ENCODE measurements at regions not wholly inside any gene's neighbourhood (a gene's known extent, or its start where the extent isn't known, plus 50 kb on each side); places are given as distances from the start of the nearest gene placed in this dataset.

DNA sequence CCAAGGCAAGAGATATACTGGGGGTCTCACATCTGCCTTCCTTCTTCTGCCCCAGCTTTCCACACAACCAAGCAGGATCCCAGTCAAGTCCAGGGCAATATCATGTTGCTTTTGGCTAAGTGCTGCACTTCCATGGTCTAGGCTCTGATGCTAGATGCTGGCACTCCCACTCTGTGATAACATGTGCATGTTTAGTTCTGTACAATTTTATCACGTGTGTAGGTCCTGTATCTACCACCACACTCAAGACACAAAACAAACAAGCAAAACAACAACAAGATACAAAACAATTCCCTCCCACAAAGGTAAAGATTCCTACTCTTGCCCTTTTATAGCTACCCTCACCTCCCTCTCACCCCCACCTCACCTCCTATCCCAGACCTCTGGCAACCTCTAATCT lies 105.6 kb upstream of the HABP2 start:
- DNase-seq: no peak

GRCh38 chr10:113449006-113449695 lies 103.7 kb upstream of the HABP2 start:
- DNase-seq: no peak

GRCh38 chr10:113450046-113450804 lies 102.6 kb upstream of the HABP2 start:
- no peak for DNase-seq

GRCh38 chr10:113450906-113451305 lies 101.9 kb upstream of the HABP2 start:
- DNase-seq: no peak

- no peak for DNase-seq
These were observed 100.6 kb upstream of the HABP2 start for GRCh38 chr10:113452146-113452845.

GRCh38 chr10:113453351-113453750 lies 99.5 kb upstream of the HABP2 start:
- DNase-seq: no peak

GRCh38 chr10:113454341-113455061 lies 98.4 kb upstream of the HABP2 start:
- DNase-seq: no peak

GRCh38 chr10:113455947-113456346 lies 96.9 kb upstream of the HABP2 start:
- DNase-seq: no peak

- DNase-seq: no peak
These were observed 96.1 kb upstream of the HABP2 start for GRCh38 chr10:113456741-113457140.

GRCh38 chr10:113457408-113457807 lies 95.4 kb upstream of the HABP2 start:
- DNase-seq: no peak

GRCh38 chr10:113458451-113458850 lies 94.4 kb upstream of the HABP2 start:
- DNase-seq: no peak

- no peak for DNase-seq
These were observed 93.9 kb upstream of the HABP2 start for GRCh38 chr10:113458944-113459343.

DNA sequence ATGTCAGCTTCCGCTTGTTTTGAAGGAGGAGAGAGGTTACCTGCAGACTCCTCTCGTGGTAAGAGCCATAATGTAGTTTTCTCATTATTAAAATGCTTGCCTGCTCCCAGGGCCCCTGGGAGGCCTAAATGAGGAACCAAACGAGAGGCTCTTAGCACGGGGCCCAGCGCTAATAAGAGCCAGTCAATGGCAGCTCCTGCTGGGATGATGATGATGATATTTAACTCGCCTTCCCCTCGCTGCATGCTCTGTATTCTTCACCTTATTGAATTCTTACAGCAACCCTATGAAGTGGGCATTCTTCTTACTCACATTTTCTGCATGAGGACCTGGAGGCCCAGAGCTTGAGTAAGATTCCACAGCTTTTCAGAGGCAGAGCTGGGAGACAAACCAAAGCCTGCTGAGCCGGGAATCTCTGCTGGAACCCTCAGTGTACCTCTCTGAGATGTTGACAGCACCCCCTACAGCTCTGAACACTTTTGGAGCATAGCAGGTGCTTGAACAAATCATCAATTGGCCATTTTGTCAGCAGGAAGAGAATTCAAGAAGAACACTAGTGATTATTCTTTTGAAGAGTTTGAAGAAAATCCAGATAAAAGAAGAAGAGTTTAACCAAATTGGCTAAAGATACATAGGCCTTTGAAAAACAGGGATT lies 93.1 kb upstream of the HABP2 start:
- no peak for DNase-seq

DNA sequence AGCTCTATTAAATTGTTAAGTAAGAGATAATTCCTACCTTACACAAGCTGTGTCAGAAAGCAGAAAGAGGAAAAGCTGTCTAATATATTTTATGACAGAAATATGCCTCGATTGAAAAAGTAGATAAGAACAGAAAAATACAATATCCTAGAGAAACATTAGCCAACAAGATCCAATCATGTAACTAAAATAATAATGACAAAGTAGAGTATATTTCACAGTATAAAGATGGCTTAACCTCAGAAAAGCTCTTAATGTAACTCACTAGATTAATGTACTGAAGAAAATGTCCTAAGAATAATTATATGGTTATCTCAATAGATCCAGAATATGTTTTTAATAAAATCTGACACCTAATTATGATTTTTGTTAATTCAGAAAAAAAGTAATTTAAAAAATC lies 89.8 kb upstream of the HABP2 start:
- no peak for DNase-seq

DNA sequence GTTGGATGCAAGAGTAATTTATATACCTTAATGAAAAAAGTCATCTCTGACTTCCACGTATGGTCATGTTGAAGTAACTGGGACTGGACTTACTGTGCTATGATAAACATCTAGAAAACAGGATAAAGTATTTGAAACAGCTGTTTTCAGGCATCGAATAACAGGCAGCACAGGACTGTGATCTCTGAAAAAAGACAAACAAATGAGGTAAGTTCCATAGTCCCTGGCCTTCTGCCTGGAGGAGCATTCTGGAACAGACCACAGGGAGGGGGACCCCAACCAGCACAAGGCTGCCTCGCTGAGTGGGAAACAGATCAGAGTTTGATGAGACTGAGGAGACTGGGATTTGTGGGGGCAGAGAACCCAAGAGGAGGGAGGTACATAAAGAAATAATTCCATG lies 89.1 kb upstream of the HABP2 start:
- no peak for DNase-seq

GRCh38 chr10:113469796-113470195 lies 83.1 kb upstream of the HABP2 start:
- DNase-seq: no peak

DNA sequence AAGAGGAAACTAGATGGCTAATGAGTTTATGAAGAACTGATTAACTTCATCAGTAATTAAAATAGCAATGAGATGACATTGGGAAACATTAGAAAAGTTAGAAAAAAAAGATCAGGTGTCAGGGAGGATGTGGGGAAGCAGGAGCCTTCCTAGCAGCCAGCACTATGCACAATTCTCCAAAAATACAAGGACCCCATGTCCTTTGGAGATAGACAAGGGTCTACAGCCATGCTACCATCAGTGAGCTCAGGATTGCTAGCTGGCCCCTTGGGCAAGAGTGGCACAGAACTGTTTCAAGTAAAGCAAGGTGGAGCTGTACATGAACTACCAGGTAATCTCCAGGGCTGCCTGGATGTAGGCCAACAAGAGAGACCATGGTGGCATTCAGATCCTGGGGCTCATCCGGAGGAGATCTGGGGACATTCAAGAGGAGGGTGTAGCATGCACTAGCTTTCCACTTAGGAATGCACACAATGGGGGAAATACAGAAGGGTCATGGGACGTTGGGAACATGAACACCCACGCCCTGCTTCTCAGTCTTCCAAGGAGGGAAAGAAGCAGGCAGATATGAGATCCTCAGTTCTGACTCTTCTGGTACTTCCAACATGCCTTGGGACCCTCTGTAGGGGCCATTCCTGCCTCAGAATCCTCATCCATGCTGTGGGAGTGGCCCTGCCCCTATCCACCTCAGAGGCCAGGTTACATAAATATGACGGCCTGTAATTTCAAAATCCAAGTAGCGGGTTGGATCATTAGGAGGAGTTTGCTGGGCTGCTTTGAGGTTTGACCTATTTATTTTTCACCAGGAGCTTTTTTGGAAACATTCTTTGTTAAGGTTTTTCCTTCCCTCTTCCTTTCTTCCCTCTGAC lies 82.2 kb upstream of the HABP2 start:
- no peak for DNase-seq

GRCh38 chr10:113471241-113471996 lies 81.4 kb upstream of the HABP2 start:
- DNase-seq: no peak

- DNase-seq: no peak
These were observed 79.8 kb upstream of the HABP2 start for GRCh38 chr10:113473011-113473410.

DNA sequence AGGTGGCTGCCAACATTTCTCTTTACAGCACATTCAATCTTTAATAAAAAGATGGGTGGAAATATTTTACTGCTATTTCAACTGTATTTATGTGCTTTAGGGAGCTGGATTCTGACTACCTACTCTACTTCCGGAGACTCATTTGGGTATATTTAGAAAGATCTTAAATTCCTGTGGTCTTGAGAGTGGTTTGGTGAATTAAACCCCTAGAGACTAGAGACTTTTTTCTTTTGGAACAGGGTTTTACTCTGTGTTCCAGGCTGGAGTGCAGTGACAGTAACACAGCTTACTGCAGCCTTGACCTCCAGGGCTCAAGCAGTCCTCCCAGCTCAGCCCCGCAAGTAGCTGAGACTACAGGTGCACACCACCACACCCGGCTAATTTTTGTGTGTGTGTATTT lies 79.0 kb upstream of the HABP2 start:
- DNase-seq: no peak

DNA sequence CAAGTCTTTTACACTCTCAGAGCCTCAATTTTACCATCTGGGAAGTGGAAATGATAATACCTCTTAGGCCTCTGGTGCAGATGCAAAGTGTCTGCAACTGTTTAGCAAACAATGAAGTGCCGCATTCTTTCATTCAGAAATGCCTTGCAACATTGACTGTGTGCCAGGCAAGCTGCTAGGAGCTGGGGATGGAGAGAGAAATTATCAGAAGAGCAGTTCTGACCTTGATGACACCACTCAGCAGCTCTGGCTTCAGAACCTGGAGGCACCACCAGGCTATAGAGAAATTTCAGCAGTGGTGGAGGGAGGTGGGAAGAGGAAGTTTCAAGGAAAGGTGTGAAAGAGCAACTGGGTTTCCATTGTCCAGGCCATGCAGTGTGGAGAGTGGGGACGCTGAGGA lies 78.1 kb upstream of the HABP2 start:
- no peak for DNase-seq

All from NCI-H524 treated with DMSO at 0.1 percent for 48 hours (cell line).